GM18858 (cell line): ENCODE measurements at regions not wholly inside any gene's neighbourhood (a gene's known extent, or its start where the extent isn't known, plus 50 kb on each side); places are given as distances from the start of the nearest gene placed in this dataset.

ENCODE experiments used
- ATAC-seq: cut with Tn5 transposase; IDR thresholded peaks from one replicate; pipeline ENCODE4 v1.9.1; 2021; ENCODE audit not compliant: unreplicated experiment

DNA sequence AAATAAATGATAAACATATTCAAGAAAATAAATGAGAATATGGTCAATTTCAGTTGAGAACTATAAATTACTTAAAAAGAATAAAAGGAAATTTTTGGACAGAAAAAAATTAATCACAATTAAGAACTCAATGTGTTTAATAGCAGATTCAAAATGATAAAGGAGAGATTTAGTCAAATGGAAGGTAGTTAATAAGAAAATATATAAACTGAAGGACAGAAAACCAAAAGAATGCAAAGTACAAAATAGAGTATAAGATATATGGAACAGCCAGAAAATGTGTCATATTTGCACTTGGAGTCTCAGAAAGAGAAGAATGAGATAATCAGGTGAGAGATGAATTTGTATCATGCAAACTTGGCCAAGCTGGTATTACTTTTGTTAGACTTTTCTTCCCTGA lies 201.8 kb upstream of the ARID1B start:
- ATAC-seq, result no peak

DNA sequence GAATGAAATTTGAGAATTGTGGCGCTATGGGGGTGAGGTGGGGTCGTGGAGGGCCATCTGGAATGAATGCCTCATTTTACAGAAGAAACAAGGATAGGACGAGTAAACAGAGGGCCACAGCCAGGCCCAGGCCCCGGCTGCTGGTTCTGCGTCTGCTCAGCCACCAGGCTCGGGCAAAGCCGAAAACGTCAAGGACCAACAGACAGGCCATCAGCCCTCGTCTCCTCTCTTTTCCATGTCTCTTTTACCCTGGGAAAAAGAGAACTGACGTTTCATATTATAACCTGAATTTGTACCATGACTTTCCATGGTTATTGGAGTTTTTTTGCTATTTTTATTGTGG lies 212.4 kb upstream of the ARID1B start:
- ATAC-seq, result no peak

DNA sequence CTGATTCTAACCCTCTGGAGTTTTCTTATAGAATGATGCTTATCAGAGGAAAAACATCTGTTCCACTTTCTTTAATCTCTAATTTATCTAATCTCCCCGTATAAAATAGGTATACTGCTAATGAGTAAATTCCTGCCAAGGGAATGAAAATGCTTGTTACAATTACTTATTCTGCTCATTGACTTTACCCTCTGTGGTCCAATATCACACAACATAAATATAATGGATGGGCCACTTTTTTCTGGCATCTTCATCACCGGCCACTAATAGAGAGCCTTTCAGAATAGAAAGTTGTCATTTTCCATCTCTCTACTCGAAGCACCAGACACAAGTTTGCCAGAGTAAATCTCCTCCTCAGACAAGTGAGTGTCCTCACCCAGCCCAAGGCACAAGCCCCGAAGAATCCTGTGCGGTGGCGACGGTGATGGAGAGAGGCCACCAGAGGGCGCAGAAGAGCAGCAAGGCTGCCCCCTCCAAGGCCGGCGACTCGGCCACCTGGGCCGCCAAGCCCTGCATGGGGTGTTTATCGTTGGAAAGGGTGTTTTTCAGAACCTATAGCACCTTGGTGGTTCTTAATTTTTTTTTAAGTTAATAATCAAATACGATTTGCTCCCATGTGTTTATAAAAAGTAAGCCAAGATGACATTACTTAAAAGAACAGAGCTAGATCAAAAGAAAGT lies 212.9 kb upstream of the ARID1B start:
- ATAC-seq, result peak; percentile 92

DNA sequence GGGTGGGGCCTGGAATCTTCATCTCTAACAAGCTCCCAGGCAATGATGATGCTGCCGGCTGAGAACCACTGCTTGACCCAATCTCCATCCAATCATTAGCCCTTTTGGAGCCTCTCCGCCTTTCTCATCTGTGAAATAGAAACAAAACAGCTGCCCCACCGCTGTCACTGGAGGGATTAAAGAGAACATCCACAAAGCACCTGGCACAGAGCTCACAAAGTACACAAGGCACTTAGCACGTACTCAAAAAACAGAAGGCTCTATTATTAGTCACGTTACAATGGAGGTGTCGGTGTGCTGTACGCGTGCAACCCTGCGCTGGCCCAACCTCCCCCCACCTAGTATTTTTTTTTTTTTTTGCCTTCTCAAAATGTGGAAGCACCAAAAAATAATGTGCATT lies 213.5 kb upstream of the ARID1B start:
- ATAC-seq, result no peak

DNA sequence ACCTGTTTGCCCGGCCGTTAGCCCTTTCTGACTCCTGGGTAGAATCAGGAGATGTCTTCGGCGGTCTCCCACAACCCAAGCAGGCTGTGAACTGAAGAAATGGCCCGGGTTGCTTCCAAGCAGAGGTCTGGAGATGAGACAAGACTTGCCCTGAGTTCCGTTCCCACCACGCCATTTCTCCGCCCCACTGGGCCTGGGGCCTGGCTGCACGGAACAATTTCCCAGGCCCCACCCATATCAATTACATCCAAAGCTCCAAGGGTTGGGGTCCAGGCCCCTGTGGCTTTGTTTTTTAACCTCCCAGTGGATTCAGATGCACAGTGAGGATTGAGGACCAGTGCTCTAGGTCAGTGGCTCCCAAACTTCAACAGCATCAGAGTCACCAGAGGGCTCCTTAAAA lies 214.5 kb upstream of the ARID1B start:
- ATAC-seq, result no peak

DNA sequence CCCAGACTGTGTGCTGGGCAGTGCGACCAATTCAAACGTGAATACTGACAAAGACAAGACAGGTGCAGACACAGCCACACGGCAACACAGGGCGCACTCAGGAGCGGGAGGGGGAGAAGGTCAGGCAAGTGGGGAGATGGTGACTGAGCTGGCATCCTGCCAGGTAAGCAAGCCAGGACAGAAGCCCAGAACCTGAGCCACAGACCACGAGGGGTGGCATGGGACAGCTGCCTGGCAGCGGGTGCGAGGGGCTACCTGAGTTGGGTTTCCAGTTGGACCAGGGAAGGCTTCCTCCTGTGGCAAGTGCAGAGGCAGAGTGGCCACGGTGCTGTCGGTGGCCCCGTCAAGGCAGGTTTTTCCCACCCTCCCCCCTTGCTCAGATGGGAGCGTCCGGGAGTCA lies 215.2 kb upstream of the ARID1B start:
- no peak for ATAC-seq

DNA sequence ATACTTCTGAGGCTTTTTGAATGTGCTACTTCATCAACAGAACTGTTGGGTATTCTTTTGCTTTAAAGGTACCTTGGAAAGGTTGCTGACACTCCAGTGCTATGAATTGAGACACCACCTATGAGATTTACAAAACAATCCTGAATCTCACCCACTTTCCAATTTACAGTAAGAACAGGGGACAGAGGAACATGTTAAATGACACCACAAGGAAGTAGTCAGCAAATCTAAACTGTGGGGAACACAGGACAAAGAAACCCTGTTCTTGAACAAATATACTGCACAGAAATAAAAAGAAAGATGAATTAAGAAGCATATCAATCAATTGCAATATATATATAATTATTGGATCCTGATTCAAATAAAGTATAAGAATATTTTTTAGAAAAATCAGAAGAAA lies 216.7 kb upstream of the ARID1B start:
- no peak for ATAC-seq

DNA sequence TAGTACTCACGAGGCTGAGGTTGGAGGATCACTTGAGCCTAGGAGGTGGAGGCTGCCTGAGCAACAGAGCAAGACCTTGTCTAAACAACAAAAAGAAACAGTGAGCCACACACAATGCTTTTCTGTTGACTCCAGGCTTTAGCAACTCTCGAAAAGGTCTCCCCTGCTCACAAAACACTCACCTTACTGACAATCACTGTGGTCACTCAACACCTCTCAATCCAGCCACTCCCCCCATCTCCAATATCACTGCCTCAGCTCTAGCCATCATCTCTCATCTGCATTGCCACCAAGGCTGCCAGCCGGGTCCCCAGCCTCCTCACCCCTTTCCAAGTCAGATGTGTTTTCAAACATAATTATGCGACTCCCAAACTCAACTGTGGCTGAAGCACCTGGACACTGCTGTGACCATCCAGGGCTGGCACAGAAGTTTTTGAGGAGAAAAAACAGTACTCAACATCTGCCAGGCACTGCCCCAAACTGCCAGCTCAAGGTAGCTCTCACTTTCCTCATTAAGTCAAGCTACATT lies 218.0 kb upstream of the ARID1B start:
- ATAC-seq, result no peak

DNA sequence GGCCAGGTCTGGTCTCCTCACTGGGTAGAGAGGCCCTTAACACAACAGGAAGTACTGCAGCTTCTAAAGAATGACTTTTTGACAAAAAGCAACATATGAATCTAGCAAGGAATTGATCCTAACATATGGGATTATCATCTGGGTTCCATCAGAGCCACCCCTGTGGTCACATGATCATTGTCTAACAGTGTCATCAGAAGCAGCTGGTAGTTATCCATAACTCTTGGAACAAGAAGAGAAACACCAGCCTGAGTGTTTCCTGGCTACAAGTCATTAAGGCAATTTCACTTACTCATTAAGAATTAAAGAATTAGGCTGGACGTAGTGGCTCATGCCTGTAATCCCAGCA lies 219.3 kb upstream of the ARID1B start:
- ATAC-seq, result no peak

DNA sequence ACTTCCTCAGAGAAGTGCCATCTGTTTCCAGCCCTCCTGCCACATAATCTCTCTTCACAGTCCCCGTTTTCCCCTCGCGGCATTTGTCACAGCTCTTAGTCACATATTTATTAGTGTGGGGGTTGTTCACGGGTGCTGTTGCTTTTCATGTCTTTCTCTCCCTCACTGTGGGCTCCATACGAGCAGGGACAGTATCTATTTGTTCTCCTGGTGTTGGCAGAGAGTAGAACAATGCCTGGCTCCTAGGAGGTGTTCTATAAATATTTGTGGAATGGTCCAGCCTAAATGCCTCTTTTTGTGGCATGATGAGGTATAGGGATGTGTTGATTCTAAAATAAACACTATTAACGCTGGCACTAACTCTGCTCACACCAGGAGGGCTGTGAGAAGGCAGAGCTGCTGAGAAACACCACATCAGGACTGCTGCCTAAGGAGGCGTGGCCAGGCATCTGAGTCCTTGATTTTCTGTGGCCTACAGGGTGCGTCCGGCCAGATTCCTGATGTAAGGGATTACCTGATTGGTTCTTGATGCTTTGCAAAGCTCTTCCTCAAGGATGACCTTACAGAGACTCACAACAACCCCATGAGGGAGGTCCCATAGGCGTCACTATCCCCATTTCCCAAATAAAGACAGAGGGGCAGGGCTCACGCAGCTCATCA lies 219.8 kb upstream of the ARID1B start:
- ATAC-seq, result no peak

DNA sequence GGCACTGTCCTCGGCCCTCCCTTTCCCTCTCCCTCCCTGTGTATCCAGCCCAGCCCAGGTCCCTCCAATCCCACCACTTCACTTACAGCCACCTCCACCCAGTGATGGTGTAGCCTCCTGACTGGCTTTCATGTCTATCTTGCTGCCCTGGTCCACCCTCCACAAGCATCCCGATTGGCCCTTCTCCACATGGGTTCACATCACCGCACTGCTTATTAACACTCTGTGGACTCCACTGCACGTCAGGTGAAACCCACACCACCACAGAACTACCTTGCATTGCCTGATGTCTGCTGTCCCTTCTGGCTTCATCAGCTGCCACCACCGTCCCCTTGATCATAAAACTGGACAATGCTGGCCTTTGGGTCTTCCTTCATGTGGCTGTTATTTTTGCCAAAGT lies 220.4 kb upstream of the ARID1B start:
- ATAC-seq, result no peak

DNA sequence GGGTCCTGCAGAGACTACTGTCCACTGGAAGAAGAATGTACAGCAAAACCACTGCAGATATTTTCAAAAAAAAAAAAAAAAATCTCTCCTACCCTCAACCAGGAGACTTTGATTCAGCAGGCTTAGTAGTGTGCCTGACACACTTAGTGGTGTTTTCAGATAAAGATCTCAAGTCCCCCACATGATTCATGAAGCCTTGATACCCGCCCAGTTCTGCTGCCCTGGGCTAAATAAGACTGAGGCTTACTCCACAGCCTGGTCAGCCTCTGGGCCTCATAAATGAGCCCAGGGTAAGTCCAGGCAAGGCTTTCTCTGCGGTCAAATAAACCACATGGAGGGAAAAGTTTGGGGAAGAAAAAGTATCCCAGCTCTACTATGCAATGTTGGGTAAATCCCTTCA lies 222.1 kb upstream of the ARID1B start:
- ATAC-seq, result no peak

DNA sequence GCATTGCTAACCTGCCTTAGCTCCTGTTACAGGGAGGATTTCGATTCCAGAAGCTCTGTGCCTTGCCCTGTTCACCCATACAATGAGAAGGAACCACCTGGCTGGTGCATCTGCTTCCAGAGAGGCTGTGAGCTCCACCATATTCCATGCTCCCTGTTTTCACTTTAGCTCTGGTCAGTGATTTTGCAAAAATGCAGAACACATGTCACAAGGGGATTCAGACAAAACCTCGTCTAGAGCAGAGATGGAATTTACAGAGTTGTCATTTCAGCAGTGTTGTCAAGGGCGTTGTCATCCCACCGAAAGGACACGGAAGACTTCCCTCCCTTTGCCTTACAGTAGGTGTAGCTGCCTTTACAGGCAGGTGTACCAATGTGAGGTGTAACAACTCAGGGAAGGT lies 223.0 kb upstream of the ARID1B start:
- ATAC-seq, result no peak

DNA sequence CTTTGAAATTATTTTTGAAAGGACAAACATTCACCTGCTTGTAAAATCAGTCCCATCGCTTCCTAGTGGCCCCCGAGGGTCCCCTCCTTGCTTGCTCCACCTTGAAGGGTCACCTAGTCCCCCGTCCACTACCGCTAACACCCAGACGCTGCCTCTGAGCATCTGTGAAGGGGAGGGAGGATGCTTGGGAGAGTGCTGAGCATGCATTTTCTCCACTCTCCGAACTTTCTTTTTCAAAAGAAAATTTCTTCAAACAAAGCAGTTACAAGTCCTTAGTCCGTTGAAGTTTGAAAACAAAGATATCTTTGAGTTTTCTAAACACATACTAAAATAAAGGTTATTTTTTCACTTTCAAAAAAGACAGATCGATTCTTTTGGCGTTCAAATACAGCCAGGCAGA lies 224.3 kb upstream of the ARID1B start:
- ATAC-seq, result no peak

DNA sequence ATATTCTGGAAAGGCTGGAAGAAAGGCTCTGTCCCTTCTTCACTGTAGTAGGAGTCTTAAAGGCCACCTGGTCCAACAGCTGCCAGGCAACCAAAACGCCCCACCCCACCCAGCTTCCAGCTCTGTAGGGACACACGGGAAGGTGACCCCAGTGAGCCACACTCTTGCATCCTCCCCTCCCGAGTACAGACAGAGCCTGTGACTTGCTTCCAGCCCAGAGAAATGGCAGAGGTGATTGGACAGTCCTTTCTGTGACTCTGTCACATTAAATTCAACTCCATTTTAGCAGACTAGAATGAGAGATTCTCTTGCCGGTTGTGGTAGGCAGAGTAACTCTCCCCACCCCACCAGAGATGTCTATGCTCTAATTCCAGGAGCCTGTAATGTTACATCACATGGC lies 226.2 kb upstream of the ARID1B start:
- ATAC-seq, result no peak

DNA sequence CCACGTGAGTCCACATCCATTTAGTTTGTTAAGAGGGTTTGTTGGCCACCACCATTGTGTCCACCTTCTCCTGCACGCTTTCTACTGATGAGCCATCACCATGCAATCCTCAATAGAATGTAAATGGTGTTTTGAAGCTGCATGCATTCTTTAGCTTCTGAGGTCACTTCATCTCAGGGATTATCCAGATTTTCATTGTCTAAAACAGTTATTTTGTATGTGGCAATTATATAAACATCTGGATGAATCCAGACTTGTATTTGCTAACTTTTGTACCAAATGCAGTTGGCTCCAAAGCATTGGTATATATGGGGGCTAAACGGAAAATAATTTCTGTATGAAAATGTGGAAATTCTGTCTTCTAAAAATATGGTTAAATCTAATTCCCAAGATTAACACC lies 231.2 kb upstream of the ARID1B start:
- no peak for ATAC-seq

DNA sequence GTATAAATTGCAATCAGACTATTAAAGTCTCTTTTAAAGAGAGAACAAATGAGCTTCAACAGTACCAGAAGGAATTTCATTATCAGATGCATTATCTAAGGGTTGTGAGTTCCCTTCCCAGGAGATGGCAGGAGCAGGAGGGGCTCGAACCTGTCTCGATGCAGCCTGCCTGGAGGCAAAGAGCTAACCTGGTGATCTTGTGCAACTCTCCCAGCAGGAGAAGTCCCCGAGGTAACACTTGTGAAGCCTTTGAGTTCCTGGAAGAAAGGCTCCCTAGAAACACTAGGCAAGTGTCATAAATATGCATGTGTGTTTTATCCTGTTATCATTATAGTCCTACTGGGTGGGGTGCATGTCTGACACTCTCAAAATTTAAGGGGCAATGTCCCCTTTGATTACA lies 232.2 kb upstream of the ARID1B start:
- ATAC-seq, result no peak

DNA sequence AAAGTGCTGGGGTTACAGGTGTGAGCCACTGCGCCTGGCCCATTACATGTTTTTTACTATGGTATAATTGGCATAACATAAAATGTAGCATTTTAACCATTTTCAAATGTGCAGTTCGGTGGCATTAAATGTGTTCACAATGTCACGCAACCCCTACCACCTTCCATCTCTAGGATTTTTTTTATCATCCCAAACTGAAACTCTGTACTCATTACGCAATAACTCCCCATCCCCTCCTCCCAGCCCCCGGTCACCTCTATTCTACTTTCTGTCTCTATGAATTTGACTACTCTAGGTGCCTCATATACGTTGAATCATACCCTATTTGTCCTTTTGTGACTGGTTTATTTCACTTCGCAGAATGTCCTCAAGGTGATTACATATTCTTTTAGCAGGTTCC lies 233.1 kb upstream of the ARID1B start:
- ATAC-seq, result no peak

DNA sequence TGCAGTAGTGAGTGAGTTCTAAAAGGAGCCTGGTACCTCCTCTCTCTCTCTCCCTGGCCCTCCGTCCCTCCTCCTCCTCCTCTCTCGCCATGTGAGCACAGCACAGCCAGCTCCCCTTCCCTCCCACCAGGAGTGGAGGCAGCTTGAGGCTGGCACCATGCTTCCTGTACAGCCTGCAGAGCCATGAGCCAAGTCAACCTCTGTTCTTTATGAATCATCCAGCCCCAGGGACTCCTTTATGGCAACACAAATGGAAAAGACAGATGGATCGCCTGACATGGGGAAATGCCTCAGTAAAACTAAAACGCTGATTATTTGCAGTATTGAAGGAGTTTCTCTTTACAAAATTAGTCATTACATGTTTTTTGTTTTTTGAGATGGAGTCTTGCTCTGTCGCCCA lies 233.7 kb upstream of the ARID1B start:
- ATAC-seq, result no peak

DNA sequence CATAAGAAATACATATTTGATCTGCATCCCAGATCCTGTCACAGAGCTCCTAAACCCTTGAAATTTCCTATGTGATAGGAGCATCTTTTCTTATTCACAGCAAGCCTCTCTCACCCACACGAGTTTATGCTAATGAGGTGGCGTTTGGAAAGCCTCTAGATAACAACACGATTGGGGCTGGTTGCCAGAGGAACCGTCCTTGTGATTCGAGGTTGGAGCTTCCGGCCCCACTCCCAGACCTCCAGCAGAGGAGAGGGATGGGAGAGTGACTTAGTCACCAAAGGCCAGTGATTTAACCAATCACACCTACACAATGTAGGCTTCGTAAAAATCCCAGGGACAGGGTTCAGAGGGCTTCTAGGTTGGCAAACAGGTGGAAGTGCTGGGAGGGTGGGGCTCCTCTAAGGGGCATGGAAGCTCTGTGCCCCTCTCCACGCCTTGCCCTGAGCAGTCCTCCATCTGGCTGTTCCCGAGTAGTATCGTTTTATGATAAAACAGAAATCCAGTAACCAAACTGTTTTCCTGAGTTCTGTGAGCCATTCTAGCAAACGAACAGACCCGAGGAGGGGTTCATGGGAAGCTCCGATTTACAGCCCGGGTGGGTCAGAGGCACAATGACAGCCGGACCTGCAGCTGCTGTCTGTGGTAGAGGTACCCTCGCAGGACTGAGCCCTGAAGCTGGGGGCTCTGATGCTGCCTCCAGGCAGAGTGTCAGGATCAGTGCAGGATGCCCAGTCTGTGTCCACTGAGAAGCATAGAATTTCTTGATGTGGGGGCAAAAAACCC lies 238.1 kb upstream of the ARID1B start:
- ATAC-seq, result no peak

DNA sequence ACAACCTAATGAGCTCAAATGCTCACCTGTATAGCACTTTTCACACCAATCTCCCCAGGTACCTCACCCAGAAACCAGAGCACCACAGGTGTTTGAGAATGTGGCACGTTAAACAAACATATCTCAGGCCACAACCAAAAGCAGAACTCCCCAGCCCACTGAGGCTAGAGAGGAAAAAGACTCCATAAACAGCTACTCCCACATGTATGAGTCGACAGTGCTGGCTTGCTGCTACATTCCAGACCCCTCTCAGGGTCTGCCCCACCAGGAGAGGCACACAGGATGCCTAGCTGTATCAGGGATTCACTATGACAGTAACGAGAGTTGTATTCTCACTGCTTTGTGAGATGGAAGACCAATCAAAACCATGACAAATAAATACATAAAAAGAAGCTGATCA lies 242.6 kb upstream of the ARID1B start:
- ATAC-seq, result no peak

DNA sequence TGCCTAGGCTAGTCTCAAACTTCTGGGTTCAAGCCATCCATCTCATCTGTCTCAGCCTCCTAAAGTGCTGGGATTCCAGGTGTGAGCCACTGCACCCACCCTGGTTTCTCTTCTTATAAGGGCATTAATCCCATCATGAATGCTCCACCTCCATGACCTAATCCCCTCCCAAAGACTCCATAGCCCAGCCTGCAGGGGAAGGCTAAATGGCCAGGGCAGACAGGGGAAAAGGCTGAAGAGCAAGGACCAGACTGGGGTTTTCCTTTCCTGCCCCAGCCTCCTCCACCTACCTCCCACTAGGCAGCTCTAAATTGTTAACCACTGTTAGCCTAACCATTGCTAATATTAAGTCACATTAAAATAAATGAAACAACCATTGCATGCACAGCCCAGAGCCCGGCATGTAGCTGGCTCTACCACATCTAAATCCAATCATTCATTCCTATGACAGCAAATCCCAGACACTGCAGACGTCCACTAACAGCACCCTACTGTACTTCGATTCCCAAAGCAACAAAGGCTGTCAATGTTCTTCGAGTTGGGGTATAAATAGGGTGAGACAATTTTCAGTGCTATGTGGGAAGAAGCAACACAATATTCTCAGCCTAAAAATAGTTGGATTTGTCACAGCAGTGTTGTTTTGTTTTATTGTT lies 243.2 kb upstream of the ARID1B start:
- ATAC-seq, result no peak
